IPS-11a (cell line): ENCODE measurements at regions not wholly inside any gene's neighbourhood (a gene's known extent, or its start where the extent isn't known, plus 50 kb on each side); places are given as distances from the start of the nearest gene placed in this dataset.
"Not testable (repeated sequence)": the region's sequence is repeated elsewhere in the genome, so short reads cannot be mapped to it uniquely, and the experiment has no call there.

ENCODE experiments used
- H3K4me3 ChIP-seq: one replicate; pipeline ENCODE4 v1.5.1; 2013; ENCODE audit warnings: low read depth, low read length, control low read depth

GRCh38 chr4:1561286-1561990, 122.7 kb downstream of the FAM53A start:
- H3K4me3 ChIP-seq, result no peak overlapping the region

GRCh38 chr4:1559896-1560650, 124.0 kb downstream of the FAM53A start:
- no peak overlapping the region for H3K4me3 ChIP-seq

GRCh38 chr4:1558205-1558604, 125.9 kb downstream of the FAM53A start:
- no peak overlapping the region for H3K4me3 ChIP-seq

- no peak overlapping the region for H3K4me3 ChIP-seq
Measured at GRCh38 chr4:1557221-1557597, 126.9 kb downstream of the FAM53A start.

GRCh38 chr4:1556541-1557220, 127.4 kb downstream of the FAM53A start:
- no peak overlapping the region for H3K4me3 ChIP-seq

- H3K4me3 ChIP-seq, result no peak overlapping the region
Measured at GRCh38 chr4:1554876-1555265, 129.2 kb downstream of the FAM53A start.

GRCh38 chr4:1554246-1554875, 129.8 kb downstream of the FAM53A start:
- no peak overlapping the region for H3K4me3 ChIP-seq

GRCh38 chr4:1553365-1553764, 130.7 kb downstream of the FAM53A start:
- no peak overlapping the region for H3K4me3 ChIP-seq

GRCh38 chr4:1552451-1552850, 131.7 kb downstream of the FAM53A start:
- H3K4me3 ChIP-seq, result no peak overlapping the region

GRCh38 chr4:1551211-1551610, 132.9 kb downstream of the FAM53A start:
- no peak overlapping the region for H3K4me3 ChIP-seq

- no peak overlapping the region for H3K4me3 ChIP-seq
Measured at GRCh38 chr4:1550122-1551070, 133.7 kb downstream of the FAM53A start.

- H3K4me3 ChIP-seq, result no peak overlapping the region
Measured at GRCh38 chr4:1549638-1550035, 134.5 kb downstream of the FAM53A start.

GRCh38 chr4:1548827-1549637, 135.1 kb downstream of the FAM53A start:
- not testable (repeated sequence) for H3K4me3 ChIP-seq

GRCh38 chr4:1547856-1548826, 136.0 kb downstream of the FAM53A start:
- H3K4me3 ChIP-seq, result no peak overlapping the region

GRCh38 chr4:1547131-1547855, 136.8 kb downstream of the FAM53A start:
- H3K4me3 ChIP-seq, result no peak overlapping the region

- no peak overlapping the region for H3K4me3 ChIP-seq
Measured at GRCh38 chr4:1544861-1545281, 138.6 kb upstream of the NKX1-1 start.

- not testable (repeated sequence) for H3K4me3 ChIP-seq
Measured at GRCh38 chr4:1544435-1544834, 138.2 kb upstream of the NKX1-1 start.

- no peak overlapping the region for H3K4me3 ChIP-seq
Measured at GRCh38 chr4:1543976-1544375, 137.7 kb upstream of the NKX1-1 start.
